IMR-90 (cell line): ENCODE measurements at regions not wholly inside any gene's neighbourhood (a gene's known extent, or its start where the extent isn't known, plus 50 kb on each side); places are given as distances from the start of the nearest gene placed in this dataset.

Experiments used
- ATAC-seq: fragments of 200-7000 bp; cut with Tn5 transposase; 2 replicates; pipeline ENCODE4 v1.9.1; 2020; ENCODE audit warnings: low read depth, mild to moderate bottlenecking, moderate library complexity
- BruUV-seq: library from RNA; stranded (reverse); fragments of 400-500 nt; replicated peaks from 2 replicates; lab custom pipeline; 2021; lab: Mats Ljungman, UMichigan
- CTCF ChIA-PET: fragments of 300-600 bp; formaldehyde crosslinking; extraction: SDS; loops from one replicate; lab custom pipeline; 2021; ENCODE audit warnings: antibody characterized with exemption; lab: Yijun Ruan, JAX
- POLR2A ChIA-PET: fragments of 300-600 bp; sonication (Branson Sonifier 250); formaldehyde crosslinking; loops from one replicate; lab custom pipeline; 2022; ENCODE audit warnings: antibody characterized with exemption; ENCODE audit not compliant: unreplicated experiment; lab: Charles Lee
- DNase-seq: peaks from one replicate; pipeline ENCODE4 v3.0.0; 2013
- H2AFZ ChIP-seq: replicated peaks from 2 replicates; pipeline ENCODE3; 2013; ENCODE audit warnings: low read length, mild to moderate bottlenecking; ENCODE audit not compliant: poor library complexity
- H2AK5ac ChIP-seq: 2 replicates; pipeline ENCODE4 v1.6.1; 2013; ENCODE audit warnings: low read depth, low read length, inconsistent platforms
- H2AK9ac ChIP-seq: replicated peaks from 2 replicates; pipeline ENCODE3; 2013; ENCODE audit warnings: mild to moderate bottlenecking, low read depth, low read length, moderate library complexity; ENCODE audit not compliant: poor library complexity
- H2BK120ac ChIP-seq: 2 replicates; pipeline ENCODE4 v1.6.1; 2013; ENCODE audit warnings: low read depth, low read length, inconsistent platforms
- H2BK15ac ChIP-seq: 3 replicates; pipeline ENCODE4 v1.6.1; 2013; ENCODE audit warnings: low read depth, low read length, inconsistent platforms
- H2BK20ac ChIP-seq: 2 replicates; pipeline ENCODE4 v1.6.1; 2013; ENCODE audit warnings: low read depth, mild to moderate bottlenecking, inconsistent platforms, low read length, moderate library complexity
- H2BK5ac ChIP-seq: 2 replicates; pipeline ENCODE4 v1.6.1; 2013; ENCODE audit warnings: mild to moderate bottlenecking, low read depth, low read length, inconsistent platforms; ENCODE audit not compliant: poor library complexity, severe bottlenecking
- H3K14ac ChIP-seq: replicated peaks from 2 replicates; pipeline ENCODE4 v1.6.1; 2013; ENCODE audit warnings: low read depth, low read length, inconsistent platforms
- H3K18ac ChIP-seq: 2 replicates; pipeline ENCODE4 v1.6.1; 2013; ENCODE audit warnings: low read depth, low read length, control low read depth
- H3K23ac ChIP-seq: 2 replicates; pipeline ENCODE4 v1.6.1; 2013; ENCODE audit warnings: low read depth, low read length, inconsistent platforms
- H3K27ac ChIP-seq: 2 replicates; pipeline ENCODE4 v1.5.1; 2013; ENCODE audit warnings: mild to moderate bottlenecking, control low read depth, low read length; ENCODE audit not compliant: insufficient read depth
- H3K27me3 ChIP-seq: 2 replicates; pipeline ENCODE4 v1.6.1; 2013; ENCODE audit warnings: low read length; ENCODE audit not compliant: control insufficient read depth, insufficient read depth
- H3K36me3 ChIP-seq: 2 replicates; pipeline ENCODE4 v1.6.1; 2013; ENCODE audit warnings: low read length, mixed read lengths; ENCODE audit not compliant: control insufficient read depth, insufficient read depth
- H3K4ac ChIP-seq: 2 replicates; pipeline ENCODE4 v1.6.1; 2013; ENCODE audit warnings: low read depth, low read length, inconsistent platforms
- H3K4me1 ChIP-seq: 2 replicates; pipeline ENCODE4 v1.6.1; 2013; ENCODE audit warnings: low read length, mixed read lengths; ENCODE audit not compliant: control insufficient read depth, insufficient read depth
- H3K4me2 ChIP-seq: 2 replicates; pipeline ENCODE4 v1.6.1; 2013; ENCODE audit warnings: low read depth, mild to moderate bottlenecking, control low read depth, low read length, moderate library complexity
- H3K4me3 ChIP-seq: 2 replicates; pipeline ENCODE4 v1.5.1; 2013; ENCODE audit warnings: low read depth, mild to moderate bottlenecking, control low read depth, low read length, moderate library complexity; ENCODE audit not compliant: insufficient read depth
- H3K56ac ChIP-seq: 2 replicates; pipeline ENCODE4 v1.6.1; 2013; ENCODE audit warnings: low read length, inconsistent platforms; ENCODE audit not compliant: insufficient read depth; ENCODE audit errors: extremely low read depth
- H3K79me1 ChIP-seq, 2 experiments: 2 replicates each; pipeline ENCODE4 v1.6.1; 2013; ENCODE audit warnings: low read length in 2 of 2, inconsistent platforms in 1 of 2, low read depth in 1 of 2
- H3K9ac ChIP-seq: 2 replicates; pipeline ENCODE4 v1.6.1; 2013; ENCODE audit warnings: low read depth, low read length, control low read depth
- H3K9me1 ChIP-seq: 2 replicates; pipeline ENCODE4 v1.6.1; 2013; ENCODE audit warnings: low read length, inconsistent platforms; ENCODE audit not compliant: insufficient read depth
- H3K9me3 ChIP-seq: 2 replicates; pipeline ENCODE4 v1.6.1; 2013; ENCODE audit warnings: low read length; ENCODE audit not compliant: control insufficient read depth, insufficient read depth
- H4K20me1 ChIP-seq: 2 replicates; pipeline ENCODE4 v1.6.1; 2013; ENCODE audit warnings: low read length, inconsistent platforms; ENCODE audit not compliant: insufficient read depth
- H4K5ac ChIP-seq: 2 replicates; pipeline ENCODE4 v1.6.1; 2013; ENCODE audit warnings: mild to moderate bottlenecking, low read depth, low read length, control low read depth
- H4K8ac ChIP-seq, 2 experiments: 2 replicates each; pipeline ENCODE4 v1.6.1; 2013; ENCODE audit warnings: low read depth in 2 of 2, low read length in 2 of 2, control low read depth in 1 of 2, inconsistent platforms in 1 of 2
- H4K91ac ChIP-seq: 2 replicates; pipeline ENCODE4 v1.6.1; 2013; ENCODE audit warnings: low read depth, low read length, inconsistent platforms; ENCODE audit not compliant: insufficient read depth
- BHLHE40 ChIP-seq: fragments of 150-350 bp; IDR thresholded peaks from 2 replicates; pipeline ENCODE4 v1.6.1; 2016; ENCODE audit warnings: mild to moderate bottlenecking, low read depth, low read length
- MAZ ChIP-seq: IDR thresholded peaks from 2 replicates; pipeline ENCODE4 v1.6.1; 2012; ENCODE audit warnings: low read depth, mild to moderate bottlenecking, low read length, improper control_type of control experiment, moderate library complexity, borderline replicate concordance
- USF2 ChIP-seq: fragments of 150-350 bp; IDR thresholded peaks from 2 replicates; pipeline ENCODE4 v1.6.1; 2017; ENCODE audit warnings: mild to moderate bottlenecking, antibody characterized with exemption, low read length, low read depth
- WGBS, 2 experiments: methylation state at CpG; one replicate each; pipeline versions ENCODE4 v1.1.5 to v1.1.7; 2013; ENCODE audit warnings: missing lambda C conversion rate in 2 of 2; ENCODE audit not compliant: insufficient read length in 1 of 2; ENCODE audit errors: extremely low coverage in 2 of 2; 5-methylcytosine and 5-hydroxymethylcytosine counted together
- dilution Hi-C: fragments of 300-500 bp; cut with HindIII; formaldehyde crosslinking; loops from one replicate; pipeline ENCODE4 v1.14.3; 2018; ENCODE audit warnings: low sequenced_read_pairs; ENCODE audit not compliant: unreplicated experiment
- in situ Hi-C: fragments of 300-500 bp; cut with MboI; formaldehyde crosslinking; loops from 3 replicates; pipeline ENCODE4 v1.14.3; 2019; ENCODE audit warnings: low sequenced_read_pairs, inconsistent platforms, mixed read lengths
- intact Hi-C: fragments of 100-400 bp; cut with micrococcal nuclease; formaldehyde crosslinking; loops from 2 replicates; pipeline ENCODE4 v1.10.0; 2022

DNA sequence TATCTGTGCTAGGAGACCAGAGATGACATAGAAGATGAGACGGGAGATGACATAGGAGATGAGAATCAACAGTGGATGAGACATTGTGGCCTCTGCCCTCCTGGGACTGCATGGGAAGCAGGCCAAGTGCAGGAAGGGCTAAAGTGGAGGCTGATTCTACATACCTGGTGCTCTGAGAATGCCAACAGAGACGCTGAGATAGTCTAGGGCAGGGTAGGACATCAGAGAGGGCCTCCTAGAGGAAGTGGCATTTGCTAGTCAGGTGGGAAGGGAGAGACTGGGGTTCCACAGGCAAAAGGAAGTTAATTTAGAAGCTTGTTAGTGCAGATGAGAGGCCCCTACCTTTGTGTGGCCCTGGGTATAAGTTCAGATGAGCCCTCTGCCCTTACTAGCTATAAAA lies 224.2 kb downstream of the CBLN1 start:
- intact Hi-C loops: no loop called here
- Histone ChIP-seq H2BK5ac (no peak overlapping the region), H3K79me1 (no peaks in the 10 kb centered on the region), H4K5ac (no peak overlapping the region), H3K4me3 (no peak overlapping the region), H2AK5ac (no peak overlapping the region), H2BK20ac (no peak overlapping the region), H3K36me3 (no peaks in the 10 kb centered on the region), H3K23ac (no peak overlapping the region), H3K4me2 (no peak overlapping the region), H2AK9ac (no peak overlapping the region), H3K9me1 (no peaks in the 10 kb centered on the region), H3K4me1 (no peaks in the 10 kb centered on the region), H2AFZ (no peak overlapping the region), H3K4ac (no peak overlapping the region), H4K20me1 (no peaks in the 10 kb centered on the region), H3K9me3 (no peaks in the 10 kb centered on the region), H2BK15ac (no peak overlapping the region), H3K27ac (no peak overlapping the region), H3K18ac (no peak overlapping the region), H3K9ac (no peak overlapping the region), H3K27me3 (no peaks in the 10 kb centered on the region), H3K14ac (no peak overlapping the region), H4K91ac (no peak overlapping the region), H4K8ac (no peak overlapping the region), H3K56ac (no peak overlapping the region), H2BK120ac (no peak overlapping the region)
- 58% methylated on average over 2 of the region's 2 CpGs; no CpG with 5 or more reads in 1 of the 2 experiments for WGBS, 2 experiments
- ATAC-seq (no peak), DNase-seq (no peak)
- dilution Hi-C loops: no loop called here
- in situ Hi-C loops: no loop called here
- TF ChIP-seq MAZ (no peak), BHLHE40 (no peak), USF2 (no peak)
- CTCF ChIA-PET: no interaction called here
- no TSS peak for BruUV-seq
- POLR2A ChIA-PET: no interaction called here
